IPS DF 19.7 (cell line): ENCODE measurements at regions not wholly inside any gene's neighbourhood (a gene's known extent, or its start where the extent isn't known, plus 50 kb on each side); places are given as distances from the start of the nearest gene placed in this dataset.

ENCODE experiments used
- DNase-seq: peaks from one replicate; pipeline ENCODE4 v3.0.0-alpha.2; 2013; ENCODE audit warnings: low read depth, low spot score

GRCh38 chr4:65923616-65924015 is 253.3 kb upstream of the EPHA5 start:
- no peak for DNase-seq

- no peak for DNase-seq
Observed at GRCh38 chr4:65921180-65921579, 250.9 kb upstream of the EPHA5 start.

GRCh38 chr4:65918872-65919271 is 248.6 kb upstream of the EPHA5 start:
- DNase-seq, result no peak

GRCh38 chr4:65918212-65918611 is 247.9 kb upstream of the EPHA5 start:
- DNase-seq, result no peak

- no peak for DNase-seq
Observed at GRCh38 chr4:65917486-65917885, 247.2 kb upstream of the EPHA5 start.

- no peak for DNase-seq
Observed at GRCh38 chr4:65911720-65912119, 241.4 kb upstream of the EPHA5 start.

GRCh38 chr4:65893957-65894755 is 223.9 kb upstream of the EPHA5 start:
- no peak for DNase-seq

GRCh38 chr4:65893271-65893670 is 223.0 kb upstream of the EPHA5 start:
- DNase-seq, result no peak

GRCh38 chr4:65880594-65880993 is 210.3 kb upstream of the EPHA5 start:
- DNase-seq, result no peak

- DNase-seq, result no peak
Observed at GRCh38 chr4:65868096-65868824, 198.0 kb upstream of the EPHA5 start.

GRCh38 chr4:65865489-65865888 is 195.2 kb upstream of the EPHA5 start:
- no peak for DNase-seq

GRCh38 chr4:65861993-65862392 is 191.7 kb upstream of the EPHA5 start:
- no peak for DNase-seq

GRCh38 chr4:65845199-65845773 is 175.0 kb upstream of the EPHA5 start:
- DNase-seq, result no peak

GRCh38 chr4:65839164-65839931 is 169.1 kb upstream of the EPHA5 start:
- DNase-seq, result no peak

- DNase-seq, result no peak
Observed at GRCh38 chr4:65834707-65835106, 164.4 kb upstream of the EPHA5 start.

GRCh38 chr4:65831828-65832227 is 161.5 kb upstream of the EPHA5 start:
- DNase-seq, result no peak

GRCh38 chr4:65825116-65825753 is 154.9 kb upstream of the EPHA5 start:
- no peak for DNase-seq

GRCh38 chr4:65819192-65819591 is 148.9 kb upstream of the EPHA5 start:
- no peak for DNase-seq

GRCh38 chr4:65805936-65806335 is 135.6 kb upstream of the EPHA5 start:
- no peak for DNase-seq

GRCh38 chr4:65799513-65799912 is 129.2 kb upstream of the EPHA5 start:
- DNase-seq, result no peak

GRCh38 chr4:65798498-65799127 is 128.3 kb upstream of the EPHA5 start:
- no peak for DNase-seq
